ENCODE measurements at regions not wholly inside any gene's neighbourhood (a gene's known extent, or its start where the extent isn't known, plus 50 kb on each side); places are given as distances from the start of the nearest gene placed in this dataset.

GRCh38 chr4:162700358-162700757 lies 466.3 kb downstream of the NAF1 start:
- peaks cover 7% of the 10 kb centered on the region for H3K9me3 Mint-ChIP-seq (ENCODE audit: unreplicated experiment)
- no peaks in the 10 kb centered on the region for H3K36me3 Mint-ChIP-seq (ENCODE audit: insufficient read depth, unreplicated experiment)
- ChIA-PET CTCF (interaction anchor here (0.6 kb wide), 1 partner anchor 451 kb away, joined by 3 read pairs; no protein-coding TSS in a partner anchor), POLR2A (interaction anchor here (1.0 kb wide), 1 partner anchor 18 kb away, joined by 4 read pairs; no protein-coding TSS in a partner anchor)
- intact Hi-C loops (cut with micrococcal nuclease), result no loop called here
- no TSS peak for BruUV-seq (replicated peaks)
- no peak overlapping the region for H3K4me3 Mint-ChIP-seq (ENCODE audit: unreplicated experiment)
- H3K27ac Mint-ChIP-seq (ENCODE audit: low read depth, unreplicated experiment), result no peak overlapping the region
- no peak for DNase-seq (ENCODE audit: unreplicated experiment)
- no peak for TF ChIP-seq CTCF (IDR thresholded peaks at IDR 0.05; ENCODE audit: unreplicated experiment)
- H3K27me3 Mint-ChIP-seq (ENCODE audit: insufficient read depth, unreplicated experiment), result no peaks in the 10 kb centered on the region
- H3K4me1 Mint-ChIP-seq (ENCODE audit: insufficient read depth, unreplicated experiment), result no peaks in the 10 kb centered on the region

GRCh38 chr4:162699629-162700028 lies 467.1 kb downstream of the NAF1 start:
- no peak for DNase-seq (ENCODE audit: unreplicated experiment)
- intact Hi-C loops (cut with micrococcal nuclease), result no loop called here
- H3K36me3 Mint-ChIP-seq (ENCODE audit: insufficient read depth, unreplicated experiment), result no peaks in the 10 kb centered on the region
- POLR2A ChIA-PET, result interaction anchor here (1.0 kb wide), 1 partner anchor 19 kb away, joined by 4 read pairs; no protein-coding TSS in a partner anchor
- no peak for TF ChIP-seq CTCF (IDR thresholded peaks at IDR 0.05; ENCODE audit: unreplicated experiment)
- no peaks in the 10 kb centered on the region for H3K4me1 Mint-ChIP-seq (ENCODE audit: insufficient read depth, unreplicated experiment)
- H3K4me3 Mint-ChIP-seq (ENCODE audit: unreplicated experiment), result no peak overlapping the region
- CTCF ChIA-PET, result interaction anchor here (0.6 kb wide), 1 partner anchor 452 kb away, joined by 3 read pairs; no protein-coding TSS in a partner anchor
- peaks cover 7% of the 10 kb centered on the region for H3K9me3 Mint-ChIP-seq (ENCODE audit: unreplicated experiment)
- BruUV-seq (replicated peaks), result no TSS peak
- no peak overlapping the region for H3K27ac Mint-ChIP-seq (ENCODE audit: low read depth, unreplicated experiment)
- no peaks in the 10 kb centered on the region for H3K27me3 Mint-ChIP-seq (ENCODE audit: insufficient read depth, unreplicated experiment)

GRCh38 chr4:162685410-162685809 lies 481.3 kb downstream of the NAF1 start:
- Mint-ChIP-seq H3K36me3 (ENCODE audit: insufficient read depth, unreplicated experiment) (no peaks in the 10 kb centered on the region), H3K9me3 (ENCODE audit: unreplicated experiment) (no peaks in the 10 kb centered on the region), H3K27me3 (ENCODE audit: insufficient read depth, unreplicated experiment) (no peaks in the 10 kb centered on the region), H3K4me1 (ENCODE audit: insufficient read depth, unreplicated experiment) (peaks cover 19% of the 10 kb centered on the region), H3K27ac (ENCODE audit: low read depth, unreplicated experiment) (no peak overlapping the region), H3K4me3 (ENCODE audit: unreplicated experiment) (no peak overlapping the region)
- POLR2A ChIA-PET, result interaction anchor here (0.7 to 1.1 kb wide), 2 partner anchors 14 to 66 kb away, joined by 3 to 6 read pairs; no protein-coding TSS in a partner anchor
- DNase-seq (ENCODE audit: unreplicated experiment), result peak; percentile 41
- no TSS peak for BruUV-seq (replicated peaks)
- intact Hi-C loops (cut with micrococcal nuclease), result no loop called here
- TF ChIP-seq CTCF (IDR thresholded peaks at IDR 0.05; ENCODE audit: unreplicated experiment), result no peak
- CTCF ChIA-PET, result interaction anchor here (0.7 kb wide), 1 partner anchor 240 kb away, joined by 3 read pairs; no protein-coding TSS in a partner anchor

- no peak for TF ChIP-seq CTCF (IDR thresholded peaks at IDR 0.05; ENCODE audit: unreplicated experiment)
- ChIA-PET CTCF (interaction anchor here (0.7 kb wide), 1 partner anchor 240 kb away, joined by 3 read pairs; no protein-coding TSS in a partner anchor), POLR2A (interaction anchor here (1.1 kb wide), 1 partner anchor 66 kb away, joined by 6 read pairs; no protein-coding TSS in a partner anchor)
- DNase-seq (ENCODE audit: unreplicated experiment), result peak; percentile 42
- no TSS peak for BruUV-seq (replicated peaks)
- Mint-ChIP-seq H3K27me3 (ENCODE audit: insufficient read depth, unreplicated experiment) (no peaks in the 10 kb centered on the region), H3K4me3 (ENCODE audit: unreplicated experiment) (no peak overlapping the region), H3K27ac (ENCODE audit: low read depth, unreplicated experiment) (no peak overlapping the region), H3K4me1 (ENCODE audit: insufficient read depth, unreplicated experiment) (peaks cover 19% of the 10 kb centered on the region), H3K36me3 (ENCODE audit: insufficient read depth, unreplicated experiment) (no peaks in the 10 kb centered on the region), H3K9me3 (ENCODE audit: unreplicated experiment) (no peaks in the 10 kb centered on the region)
- intact Hi-C loops (cut with micrococcal nuclease), result no loop called here
These were observed 481.7 kb downstream of the NAF1 start for GRCh38 chr4:162684998-162685397.

All from MCF 10A (cell line).